C4-2B (cell line): ENCODE measurements at regions not wholly inside any gene's neighbourhood (a gene's known extent, or its start where the extent isn't known, plus 50 kb on each side); places are given as distances from the start of the nearest gene placed in this dataset.

Experiments used
- ZFX ChIP-seq: fragments of 450-650 bp; IDR thresholded peaks from 2 replicates; pipeline ENCODE4 v1.6.1; 2017
- TF ChIP-seq, protein P1 (sequence below): fragments of 450-650 bp; conservative IDR thresholded peaks from 2 replicates; pipeline ENCODE4 v1.5.1; 2017; ENCODE audit warnings: mild to moderate bottlenecking

DNA sequence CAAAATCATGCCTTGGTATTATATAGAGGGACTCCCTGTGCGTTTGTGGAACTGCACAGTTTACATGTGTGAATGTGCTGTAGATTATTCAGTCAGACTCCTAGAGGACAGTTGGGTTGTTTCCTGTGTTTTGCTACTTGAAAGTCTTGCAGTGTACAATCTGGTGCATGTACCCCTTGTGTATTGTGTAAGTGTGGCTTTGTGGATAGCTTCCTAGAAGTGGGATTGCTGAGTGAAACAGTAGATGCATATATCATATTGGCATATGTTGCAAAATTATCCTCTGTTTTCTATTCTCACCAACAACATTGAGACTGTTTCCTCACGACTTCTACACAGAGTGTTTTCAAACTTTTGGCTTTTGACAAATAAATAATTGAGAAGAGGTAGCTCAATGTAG lies 263.7 kb downstream of the MAP2K6 start:
- TF ChIP-seq, protein P1, sequence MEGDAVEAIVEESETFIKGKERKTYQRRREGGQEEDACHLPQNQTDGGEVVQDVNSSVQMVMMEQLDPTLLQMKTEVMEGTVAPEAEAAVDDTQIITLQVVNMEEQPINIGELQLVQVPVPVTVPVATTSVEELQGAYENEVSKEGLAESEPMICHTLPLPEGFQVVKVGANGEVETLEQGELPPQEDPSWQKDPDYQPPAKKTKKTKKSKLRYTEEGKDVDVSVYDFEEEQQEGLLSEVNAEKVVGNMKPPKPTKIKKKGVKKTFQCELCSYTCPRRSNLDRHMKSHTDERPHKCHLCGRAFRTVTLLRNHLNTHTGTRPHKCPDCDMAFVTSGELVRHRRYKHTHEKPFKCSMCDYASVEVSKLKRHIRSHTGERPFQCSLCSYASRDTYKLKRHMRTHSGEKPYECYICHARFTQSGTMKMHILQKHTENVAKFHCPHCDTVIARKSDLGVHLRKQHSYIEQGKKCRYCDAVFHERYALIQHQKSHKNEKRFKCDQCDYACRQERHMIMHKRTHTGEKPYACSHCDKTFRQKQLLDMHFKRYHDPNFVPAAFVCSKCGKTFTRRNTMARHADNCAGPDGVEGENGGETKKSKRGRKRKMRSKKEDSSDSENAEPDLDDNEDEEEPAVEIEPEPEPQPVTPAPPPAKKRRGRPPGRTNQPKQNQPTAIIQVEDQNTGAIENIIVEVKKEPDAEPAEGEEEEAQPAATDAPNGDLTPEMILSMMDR, result no peak
- TF ChIP-seq ZFX, result no peak
